Fibroblast of pulmonary artery (primary cell): ENCODE measurements at regions not wholly inside any gene's neighbourhood (a gene's known extent, or its start where the extent isn't known, plus 50 kb on each side); places are given as distances from the start of the nearest gene placed in this dataset.

Experiments used
- DNase-seq: peaks from one replicate; pipeline ENCODE4 v3.0.0-alpha.2; 2010; ENCODE audit warnings: low read depth
- H3K4me3 ChIP-seq: replicated peaks from 2 replicates; pipeline ENCODE4 v1.5.1; 2011; ENCODE audit warnings: low read depth, mild to moderate bottlenecking, control low read depth, low read length, moderate library complexity
- CTCF ChIP-seq: IDR thresholded peaks from 2 replicates; pipeline ENCODE4 v1.5.1; 2011; ENCODE audit warnings: mild to moderate bottlenecking, control low read depth, low read length, inconsistent platforms; ENCODE audit errors: missing control alignments

GRCh38 chr1:56418151-56418631, 161.2 kb downstream of the PLPP3 start:
- H3K4me3 ChIP-seq, result no peak overlapping the region
- TF ChIP-seq CTCF, result no peak
- no peak for DNase-seq

GRCh38 chr1:56417646-56418045, 161.7 kb downstream of the PLPP3 start:
- DNase-seq, result peak; percentile 42
- no peak overlapping the region for H3K4me3 ChIP-seq
- TF ChIP-seq CTCF, result no peak

GRCh38 chr1:56416495-56416894, 162.9 kb downstream of the PLPP3 start:
- peak; percentile 28 for TF ChIP-seq CTCF
- peak; percentile 64 for DNase-seq

GRCh38 chr1:56415720-56416119, 163.6 kb downstream of the PLPP3 start:
- no peak for TF ChIP-seq CTCF

More at GRCh38 chr1:56416495-56416894, 162.9 kb downstream of the PLPP3 start:
- no peak overlapping the region for H3K4me3 ChIP-seq

GRCh38 chr1:56415258-56415657, 164.1 kb downstream of the PLPP3 start:
- DNase-seq, result no peak
- no peak overlapping the region for H3K4me3 ChIP-seq
- TF ChIP-seq CTCF, result no peak

More at GRCh38 chr1:56415720-56416119, 163.6 kb downstream of the PLPP3 start:
- DNase-seq, result no peak
- no peak overlapping the region for H3K4me3 ChIP-seq

- no peak overlapping the region for H3K4me3 ChIP-seq
- no peak for DNase-seq
- no peak for TF ChIP-seq CTCF
Measured at GRCh38 chr1:56414728-56415224, 164.6 kb downstream of the PLPP3 start.

GRCh38 chr1:56413671-56414199, 165.6 kb downstream of the PLPP3 start:
- H3K4me3 ChIP-seq, result no peak overlapping the region
- DNase-seq, result no peak
- no peak for TF ChIP-seq CTCF
